HCT116 (cell line): ENCODE measurements at regions not wholly inside any gene's neighbourhood (a gene's known extent, or its start where the extent isn't known, plus 50 kb on each side); places are given as distances from the start of the nearest gene placed in this dataset.

Experiments used
- ATAC-seq: fragments of 200-7000 bp; cut with Tn5 transposase; 2 replicates; pipeline ENCODE4 v1.9.1; 2020; ENCODE audit warnings: mild to moderate bottlenecking, moderate library complexity
- BruUV-seq: library from RNA; stranded (reverse); fragments of 400-500 nt; replicated peaks from 2 replicates; lab custom pipeline; 2021; lab: Mats Ljungman, UMichigan
- CTCF ChIA-PET: fragments of 300-600 bp; sonication (Branson Sonifier 250); formaldehyde crosslinking; loops from one replicate; lab custom pipeline; 2021; ENCODE audit warnings: antibody characterized with exemption; lab: Charles Lee
- POLR2A ChIA-PET: fragments of 300-600, 350-600 bp; sonication (Branson Sonifier 250); formaldehyde crosslinking; loops from one replicate; lab custom pipeline; 2021; ENCODE audit warnings: antibody characterized with exemption; lab: Charles Lee
- RAD21 ChIA-PET, 2 experiments: fragments of 300-600 bp; sonication (Branson Sonifier 250); formaldehyde crosslinking; loops; one replicate each; lab custom pipeline; 2023; ENCODE audit warnings: low total read pairs in 2 of 2; ENCODE audit not compliant: uncharacterized antibody in 2 of 2, unreplicated experiment in 2 of 2, low non-redundant PET in 1 of 2; lab: Charles Lee
- DNase-seq: peaks from one replicate; pipeline ENCODE4 v3.0.0-alpha.2; 2010; ENCODE audit warnings: low read depth, low spot score
- H2AFZ ChIP-seq: fragments of 200-600 bp; shearing (Covaris generic), sonication (generic); 2 replicates; pipeline ENCODE4 v1.6.1; 2017; ENCODE audit warnings: low read depth, mixed run types, mixed read lengths, antibody characterized with exemption, low read length; ENCODE audit not compliant: poor library complexity, severe bottlenecking
- H3K27ac ChIP-seq: 2 replicates; pipeline ENCODE4 v1.5.1; 2012; ENCODE audit warnings: low read depth, low read length
- H3K27me3 ChIP-seq: fragments of 200-600 bp; sonication (generic); 2 replicates; pipeline ENCODE4 v1.6.1; 2016; ENCODE audit warnings: mixed run types, low read length, mixed read lengths; ENCODE audit not compliant: insufficient read depth
- H3K36me3 ChIP-seq, 2 experiments: fragments of 200-500 bp in 1 of 2; fragments of 200-600 bp in 1 of 2; sonication (Bioruptor generic) in 1 of 2; sonication (generic) in 1 of 2; 2 replicates each; pipeline versions ENCODE4 v1.5.1 to v1.6.1; 2014 to 2016; ENCODE audit warnings: low read length in 2 of 2, inconsistent platforms in 1 of 2, mixed read lengths in 1 of 2, mixed run types in 1 of 2; ENCODE audit not compliant: insufficient read depth in 2 of 2, control insufficient read depth in 1 of 2
- H3K4me1 ChIP-seq, 2 experiments: fragments of 200-600 bp in 1 of 2; sonication (generic) in 1 of 2; 2 replicates each; pipeline versions ENCODE4 v1.5.1 to v1.6.1; 2012 to 2017; ENCODE audit warnings: low read length in 2 of 2, inconsistent platforms in 1 of 2, mild to moderate bottlenecking in 1 of 2, mixed read lengths in 1 of 2, mixed run types in 1 of 2, moderate library complexity in 1 of 2; ENCODE audit not compliant: insufficient read depth in 2 of 2, control insufficient read depth in 1 of 2
- H3K4me2 ChIP-seq: fragments of 200-600 bp; sonication (generic); 2 replicates; pipeline ENCODE4 v1.6.1; 2017; ENCODE audit warnings: mixed run types, low read length, mixed read lengths
- H3K4me3 ChIP-seq, 2 experiments: fragments of 200-600 bp in 1 of 2; sonication (generic) in 1 of 2; replicated peaks in 1 of 2; 2 replicates each; pipeline ENCODE4 v1.5.1; 2011 to 2016; ENCODE audit warnings: low read length in 2 of 2, control low read depth in 1 of 2, low read depth in 1 of 2, mild to moderate bottlenecking in 1 of 2, mixed read lengths in 1 of 2, mixed run types in 1 of 2
- H3K79me2 ChIP-seq: fragments of 200-600 bp; sonication (generic); 2 replicates; pipeline ENCODE4 v1.6.1; 2017; ENCODE audit warnings: mild to moderate bottlenecking, mixed run types, low read length, moderate library complexity, mixed read lengths; ENCODE audit not compliant: insufficient read depth
- H3K9ac ChIP-seq: fragments of 200-600 bp; sonication (generic); 2 replicates; pipeline ENCODE4 v1.6.1; 2016; ENCODE audit warnings: low read length, mixed read lengths
- H3K9me2 ChIP-seq: fragments of 200-600 bp; sonication (generic), shearing (Covaris generic); 2 replicates; pipeline ENCODE4 v1.6.1; 2017; ENCODE audit warnings: mixed run types, mild to moderate bottlenecking, moderate library complexity; ENCODE audit not compliant: insufficient read depth
- H3K9me3 ChIP-seq, 2 experiments: fragments of 200-500 bp in 1 of 2; fragments of 200-600 bp in 1 of 2; sonication (Bioruptor generic) in 1 of 2; sonication (generic) in 1 of 2; 2 replicates each; pipeline ENCODE4 v1.6.1; 2014 to 2017; ENCODE audit warnings: low read length in 2 of 2, mixed read lengths in 2 of 2, inconsistent platforms in 1 of 2, low read depth in 1 of 2, mild to moderate bottlenecking in 1 of 2, mixed run types in 1 of 2, moderate library complexity in 1 of 2; ENCODE audit not compliant: control insufficient read depth in 1 of 2, insufficient read depth in 1 of 2
- H4K20me1 ChIP-seq: fragments of 200-600 bp; sonication (generic), shearing (Covaris generic); 2 replicates; pipeline ENCODE4 v1.6.1; 2017; ENCODE audit warnings: mixed run types, mild to moderate bottlenecking, moderate library complexity; ENCODE audit not compliant: insufficient read depth
- CBX3 ChIP-seq: IDR thresholded peaks from 2 replicates; pipeline ENCODE4 v1.6.1; 2012; ENCODE audit warnings: low read depth
- EGR1 ChIP-seq: IDR thresholded peaks from 2 replicates; pipeline ENCODE4 v1.6.1; 2012; ENCODE audit warnings: low read depth
- ELF1 ChIP-seq: IDR thresholded peaks from 2 replicates; pipeline ENCODE4 v1.6.1; 2012; ENCODE audit warnings: low read depth, borderline replicate concordance
- EZH2 ChIP-seq: fragments of 200-600 bp; sonication (generic); IDR thresholded peaks from 2 replicates; pipeline ENCODE4 v1.6.1; 2017; ENCODE audit warnings: antibody characterized with exemption, mixed run types
- JUND ChIP-seq: IDR thresholded peaks from 2 replicates; pipeline ENCODE4 v1.6.1; 2012
- POLR2AphosphoS5 ChIP-seq: IDR thresholded peaks from 2 replicates; pipeline ENCODE4 v1.6.1; 2011; ENCODE audit warnings: mild to moderate bottlenecking, low read depth, low read length, moderate library complexity
- RAD21 ChIP-seq: IDR thresholded peaks from 2 replicates; pipeline ENCODE4 v1.6.1; 2012; ENCODE audit warnings: low read depth, mild to moderate bottlenecking
- SIN3A ChIP-seq: IDR thresholded peaks from 2 replicates; pipeline ENCODE4 v1.6.1; 2012; ENCODE audit warnings: low read depth
- SP1 ChIP-seq: IDR thresholded peaks from 2 replicates; pipeline ENCODE4 v1.6.1; 2012; ENCODE audit warnings: low read depth
- SRF ChIP-seq: IDR thresholded peaks from 2 replicates; pipeline ENCODE4 v1.6.1; 2012; ENCODE audit warnings: low read depth
- TCF7L2 ChIP-seq: IDR thresholded peaks from 2 replicates; pipeline ENCODE4 v1.7.0; 2011; ENCODE audit warnings: borderline replicate concordance, inconsistent platforms; ENCODE audit not compliant: insufficient read depth, insufficient read length; ENCODE audit errors: extremely low read depth
- YY1 ChIP-seq: IDR thresholded peaks from 2 replicates; pipeline ENCODE4 v1.6.1; 2011; ENCODE audit warnings: low read length, low read depth, moderate library complexity, mild to moderate bottlenecking; ENCODE audit not compliant: insufficient replicate concordance; ENCODE audit errors: extremely low read depth
- ZFX ChIP-seq: fragments of 450-650 bp; IDR thresholded peaks from 2 replicates; pipeline ENCODE4 v1.6.1; 2017
- ZNF274 ChIP-seq: fragments of 200-500 bp; sonication (Bioruptor generic); IDR thresholded peaks from 2 replicates; pipeline ENCODE4 v1.6.1; 2014; ENCODE audit warnings: mild to moderate bottlenecking, low read depth, low read length, inconsistent platforms
- intact Hi-C: fragments of 100-400 bp; cut with micrococcal nuclease; formaldehyde crosslinking; loops from 2 replicates; pipeline ENCODE4 v1.10.0; 2022
- TF ChIP-seq, protein P1 (sequence below): IDR thresholded peaks from 2 replicates; pipeline ENCODE4 v1.6.1; 2012; ENCODE audit warnings: low read depth
- TF ChIP-seq, protein P2 (sequence below): IDR thresholded peaks from 2 replicates; pipeline ENCODE4 v1.6.1; 2012
- TF ChIP-seq, protein P3 (sequence below): IDR thresholded peaks from 2 replicates; pipeline ENCODE4 v1.6.1; 2012
- TF ChIP-seq, protein P4 (sequence below), 3 experiments: fragments of 200-600 bp in 1 of 3; sonication (generic) in 1 of 3; IDR thresholded peaks in 2 of 3; conservative IDR thresholded peaks in 1 of 3; 2 replicates each; pipeline ENCODE4 v1.5.1; 2012 to 2017; ENCODE audit warnings: low read depth in 2 of 3, low read length in 2 of 3, antibody characterized with exemption in 1 of 3, borderline replicate concordance in 1 of 3, control low read depth in 1 of 3, mild to moderate bottlenecking in 1 of 3, mixed read lengths in 1 of 3, mixed run types in 1 of 3, moderate library complexity in 1 of 3; ENCODE audit not compliant: insufficient read depth in 1 of 3
- TF ChIP-seq, protein P5 (sequence below): IDR thresholded peaks from 2 replicates; pipeline ENCODE4 v1.6.1; 2011; ENCODE audit warnings: mild to moderate bottlenecking, low read length, moderate library complexity; ENCODE audit not compliant: insufficient replicate concordance; ENCODE audit errors: extremely low read depth

DNA sequence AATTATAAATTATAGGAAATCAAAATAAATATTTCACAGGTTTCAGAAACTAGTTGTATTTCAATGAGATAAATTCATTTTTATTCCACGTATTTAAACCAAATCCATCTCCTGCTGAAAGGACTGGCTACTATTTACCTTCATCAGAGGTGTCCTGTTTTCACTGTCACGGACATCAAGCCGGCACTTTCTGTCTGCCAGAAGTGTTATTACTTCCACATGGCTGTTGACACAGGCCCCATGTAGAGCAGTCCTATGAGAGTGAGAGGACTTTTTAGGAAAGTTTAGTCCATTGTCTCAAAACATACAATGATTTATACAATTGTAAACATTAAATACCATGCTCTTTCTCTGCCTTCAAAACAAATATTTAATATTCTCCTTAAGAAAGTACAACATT lies 100.4 kb upstream of the ACBD5 start:
- Histone ChIP-seq H4K20me1 (no peaks in the 10 kb centered on the region), H3K4me1 (no peaks in the 10 kb centered on the region), H3K9me3 (no peaks in the 10 kb centered on the region), H3K27ac (no peak overlapping the region), H3K79me2 (no peaks in the 10 kb centered on the region), H3K4me2 (no peak overlapping the region), H3K9me2 (no peaks in the 10 kb centered on the region), H3K27me3 (peaks cover 5% of the 10 kb centered on the region; the same call in 1 of the 2 replicates), H3K36me3 (no peaks in the 10 kb centered on the region), H2AFZ (no peak overlapping the region), H3K9ac (no peak overlapping the region), H3K4me3 (no peak overlapping the region)
- DNase-seq = no peak
- intact Hi-C loops = no loop called here
- ChIA-PET RAD21 (no interaction called here), CTCF (interaction anchor here (0.9 kb wide), 1 partner anchor 451 kb away, joined by 3 read pairs; no protein-coding TSS in a partner anchor), POLR2A (no interaction called here)
- no peak for ATAC-seq
- TF ChIP-seq EZH2 (no peak), RAD21 (no peak), ZNF274 (no peak), TCF7L2 (no peak), YY1 (no peak), EGR1 (no peak), CBX3 (no peak), SIN3A (no peak), SP1 (no peak), SRF (no peak), JUND (no peak), POLR2AphosphoS5 (no peak), ZFX (no peak), ELF1 (no peak)
- TF ChIP-seq, protein P1, sequence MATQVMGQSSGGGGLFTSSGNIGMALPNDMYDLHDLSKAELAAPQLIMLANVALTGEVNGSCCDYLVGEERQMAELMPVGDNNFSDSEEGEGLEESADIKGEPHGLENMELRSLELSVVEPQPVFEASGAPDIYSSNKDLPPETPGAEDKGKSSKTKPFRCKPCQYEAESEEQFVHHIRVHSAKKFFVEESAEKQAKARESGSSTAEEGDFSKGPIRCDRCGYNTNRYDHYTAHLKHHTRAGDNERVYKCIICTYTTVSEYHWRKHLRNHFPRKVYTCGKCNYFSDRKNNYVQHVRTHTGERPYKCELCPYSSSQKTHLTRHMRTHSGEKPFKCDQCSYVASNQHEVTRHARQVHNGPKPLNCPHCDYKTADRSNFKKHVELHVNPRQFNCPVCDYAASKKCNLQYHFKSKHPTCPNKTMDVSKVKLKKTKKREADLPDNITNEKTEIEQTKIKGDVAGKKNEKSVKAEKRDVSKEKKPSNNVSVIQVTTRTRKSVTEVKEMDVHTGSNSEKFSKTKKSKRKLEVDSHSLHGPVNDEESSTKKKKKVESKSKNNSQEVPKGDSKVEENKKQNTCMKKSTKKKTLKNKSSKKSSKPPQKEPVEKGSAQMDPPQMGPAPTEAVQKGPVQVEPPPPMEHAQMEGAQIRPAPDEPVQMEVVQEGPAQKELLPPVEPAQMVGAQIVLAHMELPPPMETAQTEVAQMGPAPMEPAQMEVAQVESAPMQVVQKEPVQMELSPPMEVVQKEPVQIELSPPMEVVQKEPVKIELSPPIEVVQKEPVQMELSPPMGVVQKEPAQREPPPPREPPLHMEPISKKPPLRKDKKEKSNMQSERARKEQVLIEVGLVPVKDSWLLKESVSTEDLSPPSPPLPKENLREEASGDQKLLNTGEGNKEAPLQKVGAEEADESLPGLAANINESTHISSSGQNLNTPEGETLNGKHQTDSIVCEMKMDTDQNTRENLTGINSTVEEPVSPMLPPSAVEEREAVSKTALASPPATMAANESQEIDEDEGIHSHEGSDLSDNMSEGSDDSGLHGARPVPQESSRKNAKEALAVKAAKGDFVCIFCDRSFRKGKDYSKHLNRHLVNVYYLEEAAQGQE = no peak
- TF ChIP-seq, protein P2, sequence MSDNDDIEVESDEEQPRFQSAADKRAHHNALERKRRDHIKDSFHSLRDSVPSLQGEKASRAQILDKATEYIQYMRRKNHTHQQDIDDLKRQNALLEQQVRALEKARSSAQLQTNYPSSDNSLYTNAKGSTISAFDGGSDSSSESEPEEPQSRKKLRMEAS = no peak
- TF ChIP-seq, protein P3, sequence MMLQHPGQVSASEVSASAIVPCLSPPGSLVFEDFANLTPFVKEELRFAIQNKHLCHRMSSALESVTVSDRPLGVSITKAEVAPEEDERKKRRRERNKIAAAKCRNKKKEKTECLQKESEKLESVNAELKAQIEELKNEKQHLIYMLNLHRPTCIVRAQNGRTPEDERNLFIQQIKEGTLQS = no peak
- TF ChIP-seq, protein P4, sequence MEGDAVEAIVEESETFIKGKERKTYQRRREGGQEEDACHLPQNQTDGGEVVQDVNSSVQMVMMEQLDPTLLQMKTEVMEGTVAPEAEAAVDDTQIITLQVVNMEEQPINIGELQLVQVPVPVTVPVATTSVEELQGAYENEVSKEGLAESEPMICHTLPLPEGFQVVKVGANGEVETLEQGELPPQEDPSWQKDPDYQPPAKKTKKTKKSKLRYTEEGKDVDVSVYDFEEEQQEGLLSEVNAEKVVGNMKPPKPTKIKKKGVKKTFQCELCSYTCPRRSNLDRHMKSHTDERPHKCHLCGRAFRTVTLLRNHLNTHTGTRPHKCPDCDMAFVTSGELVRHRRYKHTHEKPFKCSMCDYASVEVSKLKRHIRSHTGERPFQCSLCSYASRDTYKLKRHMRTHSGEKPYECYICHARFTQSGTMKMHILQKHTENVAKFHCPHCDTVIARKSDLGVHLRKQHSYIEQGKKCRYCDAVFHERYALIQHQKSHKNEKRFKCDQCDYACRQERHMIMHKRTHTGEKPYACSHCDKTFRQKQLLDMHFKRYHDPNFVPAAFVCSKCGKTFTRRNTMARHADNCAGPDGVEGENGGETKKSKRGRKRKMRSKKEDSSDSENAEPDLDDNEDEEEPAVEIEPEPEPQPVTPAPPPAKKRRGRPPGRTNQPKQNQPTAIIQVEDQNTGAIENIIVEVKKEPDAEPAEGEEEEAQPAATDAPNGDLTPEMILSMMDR (IDR thresholded peaks at IDR 0.05 in 2 of 3, conservative IDR thresholded peaks at IDR 0.05 in 1 of 3; ENCODE audit: borderline replicate concordance in 1 of 3, insufficient read depth in 1 of 3, low read depth in 2 of 3, low read length in 2 of 3) = no peak
- TF ChIP-seq, protein P5, sequence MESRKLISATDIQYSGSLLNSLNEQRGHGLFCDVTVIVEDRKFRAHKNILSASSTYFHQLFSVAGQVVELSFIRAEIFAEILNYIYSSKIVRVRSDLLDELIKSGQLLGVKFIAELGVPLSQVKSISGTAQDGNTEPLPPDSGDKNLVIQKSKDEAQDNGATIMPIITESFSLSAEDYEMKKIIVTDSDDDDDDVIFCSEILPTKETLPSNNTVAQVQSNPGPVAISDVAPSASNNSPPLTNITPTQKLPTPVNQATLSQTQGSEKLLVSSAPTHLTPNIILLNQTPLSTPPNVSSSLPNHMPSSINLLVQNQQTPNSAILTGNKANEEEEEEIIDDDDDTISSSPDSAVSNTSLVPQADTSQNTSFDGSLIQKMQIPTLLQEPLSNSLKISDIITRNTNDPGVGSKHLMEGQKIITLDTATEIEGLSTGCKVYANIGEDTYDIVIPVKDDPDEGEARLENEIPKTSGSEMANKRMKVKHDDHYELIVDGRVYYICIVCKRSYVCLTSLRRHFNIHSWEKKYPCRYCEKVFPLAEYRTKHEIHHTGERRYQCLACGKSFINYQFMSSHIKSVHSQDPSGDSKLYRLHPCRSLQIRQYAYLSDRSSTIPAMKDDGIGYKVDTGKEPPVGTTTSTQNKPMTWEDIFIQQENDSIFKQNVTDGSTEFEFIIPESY = no peak
- BruUV-seq = no TSS peak
